ENCODE measurements at regions not wholly inside any gene's neighbourhood (a gene's known extent, or its start where the extent isn't known, plus 50 kb on each side); places are given as distances from the start of the nearest gene placed in this dataset.

GRCh38 chr14:94686511-94687160, 74.4 kb downstream of the SERPINA3 start:
- no peak for TF ChIP-seq CTCF (IDR thresholded peaks at IDR 0.05; ENCODE audit: extremely low read depth, insufficient read depth, missing control alignments)
- in situ Hi-C loops (cut with MboI; ENCODE audit: low pct_unique_long_range_greater_than_20kb, low sequenced_read_pairs, unreplicated experiment), result loop anchor here (25.0 kb wide), 1 partner anchor 676 kb away; no protein-coding TSS in a partner anchor
- no peak for DNase-seq (ENCODE audit: low spot score)

GRCh38 chr14:94685681-94686485, 73.7 kb downstream of the SERPINA3 start:
- DNase-seq (ENCODE audit: low spot score), result no peak
- in situ Hi-C loops (cut with MboI; ENCODE audit: low pct_unique_long_range_greater_than_20kb, low sequenced_read_pairs, unreplicated experiment), result loop anchor here (25.0 kb wide), 1 partner anchor 676 kb away; no protein-coding TSS in a partner anchor
- no peak for TF ChIP-seq CTCF (IDR thresholded peaks at IDR 0.05; ENCODE audit: extremely low read depth, insufficient read depth, missing control alignments)

- DNase-seq (ENCODE audit: low spot score), result no peak
- in situ Hi-C loops (cut with MboI; ENCODE audit: low pct_unique_long_range_greater_than_20kb, low sequenced_read_pairs, unreplicated experiment), result loop anchor here (25.0 kb wide), 1 partner anchor 677 kb away; no protein-coding TSS in a partner anchor
- TF ChIP-seq CTCF (IDR thresholded peaks at IDR 0.05; ENCODE audit: extremely low read depth, insufficient read depth, missing control alignments), result no peak
Observed at GRCh38 chr14:94685166-94685581, 73.0 kb downstream of the SERPINA3 start.

- in situ Hi-C loops (cut with MboI; ENCODE audit: low pct_unique_long_range_greater_than_20kb, low sequenced_read_pairs, unreplicated experiment), result loop anchor here (25.0 kb wide), 1 partner anchor 680 kb away; no protein-coding TSS in a partner anchor
- no peak for DNase-seq (ENCODE audit: low spot score)
- no peak for TF ChIP-seq CTCF (IDR thresholded peaks at IDR 0.05; ENCODE audit: extremely low read depth, insufficient read depth, missing control alignments)
Observed at GRCh38 chr14:94682736-94683135, 70.5 kb downstream of the SERPINA3 start.

- in situ Hi-C loops (cut with MboI; ENCODE audit: low pct_unique_long_range_greater_than_20kb, low sequenced_read_pairs, unreplicated experiment), result loop anchor here (25.0 kb wide), 1 partner anchor 680 kb away; no protein-coding TSS in a partner anchor
- no peak for TF ChIP-seq CTCF (IDR thresholded peaks at IDR 0.05; ENCODE audit: extremely low read depth, insufficient read depth, missing control alignments)
- DNase-seq (ENCODE audit: low spot score), result no peak
Observed at GRCh38 chr14:94682061-94682516, 69.9 kb downstream of the SERPINA3 start.

- peak; percentile 20 for TF ChIP-seq CTCF (IDR thresholded peaks at IDR 0.05; ENCODE audit: extremely low read depth, insufficient read depth, missing control alignments)
- DNase-seq (ENCODE audit: low spot score), result no peak
- in situ Hi-C loops (cut with MboI; ENCODE audit: low pct_unique_long_range_greater_than_20kb, low sequenced_read_pairs, unreplicated experiment), result loop anchor here (25.0 kb wide), 1 partner anchor 681 kb away; no protein-coding TSS in a partner anchor
Observed at GRCh38 chr14:94681300-94682060, 69.3 kb downstream of the SERPINA3 start.
